Hypothalamus (tissue), 51 donors: ENCODE measurements at regions not wholly inside any gene's neighbourhood (a gene's known extent, or its start where the extent isn't known, plus 50 kb on each side); places are given as distances from the start of the nearest gene placed in this dataset.
"Not testable (repeated sequence)": the region's sequence is repeated elsewhere in the genome, so short reads cannot be mapped to it uniquely, and the experiment has no call there.

ENCODE experiments used
- DNase-seq, 51 donors: peaks; one replicate each; lab custom pipeline; 2025; lab: John Stamatoyannopoulos, UW

GRCh38 chr13:65460136-65460535 lies 1770.0 kb downstream of the PCDH9 start:
- DNase-seq = no peak

DNA sequence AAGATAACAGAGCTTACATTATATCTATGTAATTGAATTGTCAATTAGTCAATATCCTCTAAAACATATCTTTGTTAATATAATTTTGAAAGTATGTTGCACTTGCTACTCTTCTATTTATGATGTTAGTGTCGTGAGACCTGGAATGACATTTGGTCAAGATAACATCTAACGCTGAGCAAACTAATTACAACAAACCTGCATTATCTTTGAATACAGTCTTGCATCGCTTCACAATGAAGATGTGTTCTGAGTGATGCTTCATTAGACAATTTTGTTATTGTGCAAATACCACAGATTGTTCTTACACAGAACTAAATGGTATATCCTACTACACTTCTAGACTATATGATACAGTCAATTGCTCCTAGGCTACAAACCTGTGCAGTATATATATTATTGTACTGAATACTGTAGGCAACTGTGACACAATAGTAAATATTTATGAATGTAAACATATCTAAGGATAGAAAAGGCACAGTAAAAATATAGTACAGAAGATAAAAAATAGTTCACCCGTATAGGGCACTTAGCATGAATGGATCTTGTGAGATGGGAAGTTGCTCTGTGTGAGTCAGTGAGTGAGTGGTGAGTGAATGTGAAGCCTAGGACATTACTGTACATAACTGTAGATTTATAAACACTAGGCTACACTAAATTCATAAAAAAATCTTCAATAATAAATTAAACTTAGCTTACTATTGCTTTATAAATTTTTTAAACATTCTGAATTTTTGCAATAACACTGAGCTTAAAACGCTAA lies 1773.8 kb downstream of the PCDH9 start:
- DNase-seq = no peak

DNA sequence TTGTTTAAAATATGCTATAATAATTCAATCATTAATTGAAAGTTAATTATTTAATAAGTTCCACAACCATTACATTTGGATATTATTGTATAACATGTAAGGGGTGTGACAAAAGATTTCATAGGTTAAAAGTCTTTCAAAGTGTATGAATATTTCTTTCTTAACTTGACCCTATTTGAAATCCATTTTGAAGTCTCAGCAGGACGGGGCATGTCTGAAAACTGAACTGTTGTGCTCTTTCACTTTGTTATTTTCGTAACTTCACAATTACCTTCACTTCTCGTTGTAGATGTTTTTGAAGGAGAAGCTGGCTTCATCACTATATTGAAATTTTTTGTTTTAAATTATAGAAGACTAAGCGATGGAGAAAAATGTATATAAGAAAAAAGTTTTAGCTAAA lies 1775.7 kb downstream of the PCDH9 start:
- DNase-seq = no peak

DNA sequence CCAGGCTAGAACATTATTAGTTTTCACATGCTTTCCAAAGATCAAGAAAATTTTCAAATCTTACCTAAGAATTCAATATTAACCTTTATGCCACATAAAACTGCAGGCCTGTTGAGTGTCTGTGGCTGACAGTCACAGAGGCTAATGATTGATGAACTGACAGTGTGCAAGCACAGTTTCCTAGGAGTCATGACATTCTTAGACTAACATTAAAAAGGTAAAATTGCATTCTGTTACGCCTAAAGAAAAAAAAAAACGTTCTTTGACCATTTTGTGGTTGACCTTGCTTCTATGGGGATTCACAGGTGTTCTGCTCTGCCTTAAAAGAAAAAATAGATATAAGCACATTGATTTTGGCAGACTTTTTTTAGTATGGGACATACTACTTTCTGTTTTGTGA lies 1776.2 kb downstream of the PCDH9 start:
- no peak for DNase-seq

GRCh38 chr13:65445340-65445739 lies 1784.8 kb downstream of the PCDH9 start:
- DNase-seq = no peak

DNA sequence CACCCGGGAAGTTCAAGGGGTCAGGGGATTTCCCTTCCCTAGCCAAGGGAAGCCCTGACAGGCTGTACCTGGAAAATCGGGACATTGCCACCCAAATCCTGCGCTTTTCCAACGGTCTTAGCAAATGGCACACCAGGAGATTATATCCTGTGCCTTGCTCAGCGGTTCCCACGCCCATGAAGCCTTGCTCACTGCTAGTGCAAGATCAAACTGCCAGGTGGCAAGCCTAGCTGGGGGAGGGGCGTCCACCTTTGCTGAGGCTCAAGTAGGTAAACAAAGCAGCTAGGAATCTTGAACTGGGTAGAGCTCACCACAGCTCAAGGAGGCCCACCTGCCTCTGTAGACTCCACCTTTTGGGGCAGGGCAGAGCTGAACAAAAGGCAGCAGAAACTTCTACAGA lies 1794.5 kb downstream of the PCDH9 start:
- DNase-seq = no peak

- DNase-seq = no peak
These were observed 1812.2 kb downstream of the PCDH9 start for GRCh38 chr13:65417953-65418352.

- DNase-seq = no peak
These were observed 1813.4 kb downstream of the PCDH9 start for GRCh38 chr13:65416784-65417183.

GRCh38 chr13:65414187-65414586 lies 1815.9 kb downstream of the PCDH9 start:
- DNase-seq = no peak

GRCh38 chr13:65411521-65411920 lies 1818.6 kb downstream of the PCDH9 start:
- DNase-seq = no peak

- DNase-seq = no peak
These were observed 1819.3 kb downstream of the PCDH9 start for GRCh38 chr13:65410791-65411190.

DNA sequence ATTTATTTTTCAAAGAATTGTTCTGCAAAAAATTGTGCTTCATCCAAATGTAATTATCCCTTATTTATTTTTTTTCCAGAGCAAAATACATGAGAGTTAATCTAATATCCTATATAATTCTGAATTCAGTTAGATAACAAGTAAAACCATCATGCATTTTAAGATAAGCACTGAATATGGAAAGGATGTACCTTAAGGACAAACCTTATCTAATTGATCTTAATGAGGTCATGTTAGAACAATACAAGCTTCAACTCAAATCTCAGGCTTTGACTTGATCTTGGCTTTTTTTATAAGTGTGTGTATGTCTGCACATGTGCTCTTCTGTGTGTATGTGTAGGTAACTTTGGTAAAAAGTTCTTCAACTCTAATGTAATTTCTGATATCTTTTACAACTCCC lies 1828.8 kb downstream of the PCDH9 start:
- no peak for DNase-seq

GRCh38 chr13:65400702-65401101 lies 1829.4 kb downstream of the PCDH9 start:
- DNase-seq = no peak

DNA sequence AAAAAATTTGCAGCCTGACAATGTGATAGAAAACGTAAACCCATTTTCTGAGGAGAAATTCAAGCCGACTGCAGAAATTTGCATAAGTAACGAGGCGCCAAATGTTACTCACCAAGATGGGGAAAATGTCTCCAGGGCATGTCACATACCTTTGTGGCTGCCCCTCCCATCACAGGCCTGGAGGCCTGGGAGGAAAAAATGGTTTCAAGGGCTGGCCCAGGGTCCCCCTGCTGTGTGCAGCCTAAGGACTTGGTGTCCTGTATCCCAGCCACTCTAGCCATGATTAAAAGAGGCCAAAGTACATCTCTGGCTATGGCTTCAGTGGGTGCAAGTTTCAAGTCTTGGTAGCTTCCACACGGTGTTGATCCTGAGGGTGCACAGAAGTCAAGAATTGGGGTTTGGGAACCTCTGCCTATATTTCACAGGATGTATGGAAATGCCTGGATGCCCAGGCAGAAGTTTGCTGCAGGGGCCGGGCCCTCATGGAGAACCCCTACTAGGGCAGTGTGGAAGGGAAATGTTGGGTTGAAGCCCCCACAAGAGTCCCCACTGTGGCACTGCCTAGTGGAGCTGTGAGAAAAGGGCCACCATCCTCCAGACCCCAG lies 1842.3 kb downstream of the PCDH9 start:
- no peak for DNase-seq

DNA sequence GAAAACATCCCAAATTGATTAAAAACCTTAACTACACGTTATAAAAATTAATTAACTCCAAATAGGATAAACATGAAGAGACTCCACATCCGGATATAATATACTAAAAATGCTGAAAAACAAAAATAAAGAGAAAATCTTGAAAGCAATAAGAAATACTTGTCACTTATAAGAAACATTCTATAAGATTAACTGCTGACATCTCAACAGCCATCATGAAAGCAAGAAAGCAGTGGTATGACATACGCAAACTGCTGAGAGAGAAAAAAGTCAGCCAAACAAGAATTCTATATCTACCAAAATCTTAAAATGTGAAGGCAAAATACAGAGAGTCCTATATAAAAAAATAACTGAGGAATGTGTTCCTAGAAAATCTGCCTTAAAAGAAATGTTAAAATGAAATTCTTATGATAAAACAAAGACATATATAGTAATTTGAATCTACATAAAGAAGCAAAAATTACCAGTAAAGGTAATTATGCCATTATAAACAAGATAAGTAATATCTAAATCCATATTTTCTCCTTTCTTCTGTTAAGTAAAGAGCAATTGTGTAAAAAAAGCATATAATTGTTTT lies 1851.1 kb downstream of the PCDH9 start:
- no peak for DNase-seq

DNA sequence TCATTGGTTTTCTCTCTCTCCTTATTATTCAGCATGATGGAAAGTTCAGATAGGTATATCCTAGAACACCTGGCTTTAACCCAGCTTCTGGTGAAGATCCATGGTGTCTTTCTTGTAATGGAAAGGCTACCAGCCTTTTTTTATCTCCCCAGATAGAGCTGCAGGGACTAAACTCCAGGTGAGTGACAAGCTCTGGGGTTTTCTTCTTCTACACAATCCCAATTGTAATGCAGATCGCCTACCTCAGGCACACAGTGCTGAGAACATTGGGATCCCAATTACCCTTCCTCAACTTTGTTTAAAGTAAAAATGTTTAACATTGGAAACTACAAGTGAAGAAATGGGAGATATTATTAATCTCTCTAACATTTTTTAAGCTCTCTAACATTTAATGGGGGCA lies 1851.7 kb downstream of the PCDH9 start:
- no peak for DNase-seq

DNA sequence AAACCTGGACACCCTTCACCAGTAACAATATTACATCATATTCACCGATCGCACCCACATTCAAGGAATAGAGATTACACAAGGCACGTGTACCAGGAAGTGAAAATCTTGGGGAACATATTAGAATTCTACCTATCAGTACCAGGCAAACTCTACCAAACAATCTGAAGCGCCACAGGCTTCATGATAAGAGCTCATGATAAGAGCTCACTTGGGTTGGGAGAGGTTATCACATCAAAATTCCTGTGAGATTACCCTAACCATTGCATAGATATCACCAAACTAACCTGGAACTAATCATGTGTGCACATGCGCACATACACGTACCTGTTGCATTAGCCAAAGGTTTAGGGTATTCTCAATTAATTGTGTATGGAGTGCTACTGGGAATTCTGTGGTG lies 1861.3 kb downstream of the PCDH9 start:
- no peak for DNase-seq

- DNase-seq = no peak
These were observed 1876.2 kb downstream of the PCDH9 start for GRCh38 chr13:65353951-65354350.

- DNase-seq = not testable (repeated sequence)
These were observed 1877.0 kb downstream of the PCDH9 start for GRCh38 chr13:65353150-65353549.

DNA sequence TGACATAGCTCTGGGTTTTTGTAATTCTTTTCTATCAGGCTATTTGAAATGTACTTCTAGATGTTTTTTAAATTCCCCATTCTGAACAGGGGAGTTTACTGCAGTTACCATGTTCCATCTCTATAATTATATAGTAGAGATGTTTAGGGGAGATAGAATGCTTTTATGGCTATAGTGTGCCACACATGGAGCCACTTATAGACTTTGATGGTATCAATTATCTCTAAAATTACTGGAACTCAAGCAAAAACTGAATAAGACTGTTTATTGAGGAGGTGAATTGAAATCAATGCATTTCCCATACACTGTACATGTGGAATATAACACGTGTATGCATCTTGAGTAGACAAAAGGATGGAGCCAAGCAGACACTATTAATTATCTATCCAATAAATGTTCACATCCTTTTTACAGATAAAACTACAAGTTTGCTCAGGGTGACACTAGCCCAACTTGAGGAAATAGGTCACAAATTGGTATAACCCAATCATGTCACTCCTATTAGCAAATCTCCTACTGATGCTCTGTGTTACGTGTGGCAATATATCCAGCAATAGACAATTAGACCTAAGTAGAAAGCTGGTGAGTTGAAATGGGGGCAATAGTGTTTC lies 1882.6 kb downstream of the PCDH9 start:
- DNase-seq = no peak

GRCh38 chr13:65343898-65344663 lies 1886.1 kb downstream of the PCDH9 start:
- no peak for DNase-seq
